Suppressor macrophage (primary cell): ENCODE measurements at regions not wholly inside any gene's neighbourhood (a gene's known extent, or its start where the extent isn't known, plus 50 kb on each side); places are given as distances from the start of the nearest gene placed in this dataset.

Experiments used
- DNase-seq, 4 experiments: peaks; one replicate each; pipeline ENCODE4 v3.0.0-alpha.2; 2020 to 2022

DNA sequence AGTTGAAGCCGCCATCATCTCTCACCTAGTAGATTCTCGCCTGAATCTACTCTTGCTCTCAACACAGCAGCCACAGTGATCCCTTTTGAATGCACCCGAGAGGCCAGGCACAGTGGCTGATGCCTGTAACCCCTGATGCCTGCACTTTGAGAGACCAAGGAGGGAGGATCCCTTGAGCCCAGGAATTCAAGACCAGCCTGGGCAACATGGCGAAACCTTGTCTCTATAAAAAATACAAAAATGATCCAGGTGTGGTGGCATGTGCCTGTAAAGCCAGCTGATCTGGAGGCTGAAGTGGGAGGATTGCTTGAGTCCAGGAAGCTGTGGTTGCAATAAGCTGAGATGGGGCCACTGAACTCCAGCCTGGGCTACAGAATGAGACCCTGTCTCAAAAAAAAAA lies 60.3 kb upstream of the EML4 start:
- DNase-seq = no peak

DNA sequence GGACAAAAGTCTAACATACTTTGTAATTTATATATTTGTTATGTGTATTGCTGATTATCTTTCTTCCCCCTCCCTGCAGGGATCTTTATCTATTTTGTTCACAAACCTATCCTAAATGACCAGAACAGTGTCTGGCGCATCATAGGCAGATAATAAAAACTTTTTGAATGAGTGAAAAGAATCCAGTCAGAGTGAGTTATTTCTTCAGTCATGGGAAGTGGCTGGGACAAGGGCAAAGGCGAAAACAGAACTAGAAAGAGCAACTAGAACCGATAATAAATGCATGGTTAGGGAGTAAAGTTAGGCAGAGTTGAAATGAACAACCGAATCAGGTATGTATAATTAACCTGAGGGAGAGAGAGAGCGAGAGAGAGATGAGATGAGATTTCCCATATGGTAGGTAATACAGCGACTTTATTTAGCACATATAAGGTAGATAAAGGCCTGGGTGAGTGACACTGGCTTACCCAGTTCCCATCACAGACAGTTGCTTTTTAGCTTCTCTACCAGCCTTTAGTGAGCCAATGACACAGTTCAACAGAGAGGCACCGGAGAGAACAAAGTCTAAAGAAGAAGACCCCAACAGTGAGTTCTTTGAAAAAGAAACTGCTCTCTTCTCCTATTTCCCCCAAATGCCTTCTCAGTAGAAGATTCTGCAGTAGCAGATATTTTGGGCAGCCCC lies 59.1 kb upstream of the EML4 start:
- DNase-seq = peak in 1 of 4 experiments; percentile 27

DNA sequence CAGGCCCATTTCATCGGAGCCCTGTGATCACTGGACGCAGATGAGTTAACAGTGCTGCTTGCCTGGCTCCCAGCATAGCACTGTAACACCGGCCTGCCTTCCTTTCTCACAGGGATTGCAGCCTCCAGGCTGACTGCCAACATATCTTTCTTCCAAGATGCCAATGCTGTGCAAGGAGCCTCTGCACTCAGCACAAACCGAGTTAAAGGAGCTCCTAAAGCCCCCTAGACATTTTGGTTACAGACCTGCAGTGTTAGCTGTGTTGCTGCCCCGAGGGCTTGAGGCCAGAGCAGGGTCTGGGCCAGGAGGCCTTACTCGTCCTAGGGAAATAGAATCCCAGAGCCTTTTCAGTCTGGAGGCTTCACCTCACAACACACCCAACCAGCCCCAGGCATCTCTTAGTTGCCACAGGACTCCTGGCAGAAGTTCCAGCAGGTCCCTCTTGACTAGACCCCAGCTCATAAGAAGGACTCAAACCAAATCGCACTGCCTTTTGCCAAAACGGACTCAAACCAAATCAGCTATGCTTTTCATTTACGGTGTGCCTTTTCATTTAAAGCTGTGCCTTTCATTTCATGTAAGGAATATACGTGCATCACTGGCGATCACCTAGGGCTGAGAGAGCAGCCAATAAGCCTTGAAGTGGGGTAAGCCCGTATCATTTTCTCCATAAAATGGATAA lies 58.4 kb upstream of the EML4 start:
- no peak for DNase-seq

DNA sequence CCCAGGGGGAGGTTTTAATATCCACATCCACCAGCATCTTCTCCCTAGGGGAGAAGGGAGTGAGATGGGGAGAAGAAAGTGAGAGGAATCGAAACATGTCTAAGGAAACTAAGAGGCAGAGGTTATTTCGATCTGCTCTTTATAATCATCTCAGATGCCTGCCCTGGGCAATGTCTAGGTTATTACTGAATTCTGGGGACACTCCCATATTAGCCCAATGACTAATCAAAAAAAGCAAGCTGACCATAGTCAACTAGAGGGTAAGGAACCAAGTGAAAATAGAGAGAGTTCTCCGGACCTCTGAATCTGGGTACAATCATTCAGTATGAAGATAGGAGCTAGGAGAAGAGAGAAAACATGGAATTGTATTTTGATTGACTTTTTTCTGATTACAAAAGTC lies 56.7 kb upstream of the EML4 start:
- no peak for DNase-seq

DNA sequence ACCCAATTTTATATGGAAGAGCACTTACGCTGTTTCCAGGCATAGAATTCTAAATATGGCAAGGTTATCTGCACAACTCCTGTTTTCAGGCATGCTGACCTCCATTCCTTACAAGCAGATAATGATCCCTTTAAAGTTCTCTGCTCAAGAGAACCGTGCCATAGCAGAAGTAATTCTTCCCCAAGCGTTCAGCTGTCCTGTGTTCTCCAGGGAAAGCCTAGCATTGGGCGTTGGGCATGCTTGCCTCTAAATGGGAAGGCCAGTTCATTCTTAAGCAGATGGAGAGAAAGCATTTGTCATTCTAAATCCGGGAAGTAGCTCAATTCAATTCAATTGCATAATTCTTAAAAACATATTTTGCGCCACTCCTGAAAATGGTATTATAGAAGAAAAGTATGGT lies 55.7 kb upstream of the EML4 start:
- DNase-seq = peak in 3 of 4 experiments; percentile 47 to 64 (median 58)

DNA sequence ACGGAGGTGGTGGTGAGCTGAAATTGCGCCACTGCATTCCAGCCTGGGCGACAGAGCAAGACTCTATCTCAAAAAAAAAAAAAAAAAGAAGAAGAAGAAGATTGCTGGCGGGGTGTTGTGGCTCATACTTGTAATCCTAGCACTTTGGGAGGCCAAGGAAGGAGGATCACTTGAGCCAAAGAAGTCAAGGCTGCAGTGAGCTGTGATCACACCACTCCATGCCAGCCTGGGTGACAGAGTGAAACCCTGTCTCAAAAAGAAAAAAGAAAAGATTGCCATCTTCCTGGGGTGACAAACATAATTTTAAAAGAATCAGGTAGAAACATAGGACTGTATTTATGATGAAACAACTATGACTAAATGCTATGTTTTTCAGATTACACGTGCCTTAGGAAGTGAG lies 55.1 kb upstream of the EML4 start:
- DNase-seq = peak in 1 of 4 experiments; percentile 41

DNA sequence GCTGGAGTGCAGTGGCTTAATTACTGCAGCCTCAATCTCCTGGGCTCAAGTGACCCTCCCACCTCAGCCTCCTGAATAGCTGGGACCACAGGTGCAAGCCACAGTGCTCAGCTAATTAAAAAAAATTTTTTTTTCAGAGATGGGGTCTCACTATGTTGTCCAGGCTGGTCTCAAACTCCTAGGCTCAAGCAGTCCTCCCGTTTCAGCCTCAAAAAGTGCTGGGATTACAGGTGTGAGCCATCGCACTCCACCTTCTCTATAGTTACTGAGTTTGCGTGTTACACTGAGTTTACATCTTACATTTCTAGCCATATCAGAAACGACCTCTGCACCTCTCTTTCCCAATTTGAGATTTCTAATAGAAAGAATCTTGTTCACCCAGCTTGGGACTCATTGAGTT lies 53.6 kb upstream of the EML4 start:
- no peak for DNase-seq

DNA sequence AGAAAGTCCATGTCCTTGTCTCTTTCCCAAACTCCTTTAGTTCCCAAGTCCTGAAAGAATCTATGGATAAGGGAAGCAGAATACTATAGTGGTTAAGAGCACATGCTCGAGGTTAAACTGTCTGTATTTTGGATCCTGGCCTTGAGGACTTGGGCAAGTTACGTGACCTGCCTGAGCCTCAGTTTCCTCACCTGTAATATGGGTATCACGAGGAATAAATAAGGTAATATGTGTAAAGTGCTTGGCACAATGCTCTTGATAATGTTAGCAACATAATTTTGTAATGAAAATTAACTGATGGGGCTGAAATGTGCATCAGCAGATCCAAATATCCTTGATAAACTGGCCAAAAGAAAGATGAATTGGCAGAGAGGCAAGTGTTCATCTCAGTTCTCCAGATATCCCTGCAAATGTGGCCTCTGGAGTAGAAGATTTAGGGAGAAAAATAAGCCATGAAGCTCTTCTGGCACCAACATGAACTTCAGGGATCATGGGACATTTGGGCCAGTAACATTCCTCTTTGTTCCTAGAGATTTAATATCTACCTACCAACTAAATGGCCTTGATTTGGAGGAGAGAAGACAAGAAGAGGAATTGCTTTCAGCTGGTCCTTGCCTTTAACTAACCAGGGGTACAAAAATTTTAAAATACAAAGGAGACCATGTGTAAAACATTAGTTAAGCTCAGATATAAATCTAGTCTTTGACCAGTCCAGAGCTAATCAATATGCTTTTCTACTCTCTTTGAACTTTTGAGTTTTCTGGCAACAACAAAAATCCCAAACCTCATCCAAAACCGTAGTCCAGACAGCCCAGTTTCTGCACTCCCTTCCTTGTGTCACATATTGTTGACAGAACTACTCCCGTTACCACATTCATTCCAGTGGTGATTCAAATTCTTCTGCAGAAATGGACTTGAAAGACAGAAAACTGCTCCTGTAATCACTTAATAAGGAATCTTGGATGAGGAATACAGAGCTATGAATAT lies 52.7 kb upstream of the EML4 start:
- DNase-seq = peak in 1 of 4 experiments; percentile 25

DNA sequence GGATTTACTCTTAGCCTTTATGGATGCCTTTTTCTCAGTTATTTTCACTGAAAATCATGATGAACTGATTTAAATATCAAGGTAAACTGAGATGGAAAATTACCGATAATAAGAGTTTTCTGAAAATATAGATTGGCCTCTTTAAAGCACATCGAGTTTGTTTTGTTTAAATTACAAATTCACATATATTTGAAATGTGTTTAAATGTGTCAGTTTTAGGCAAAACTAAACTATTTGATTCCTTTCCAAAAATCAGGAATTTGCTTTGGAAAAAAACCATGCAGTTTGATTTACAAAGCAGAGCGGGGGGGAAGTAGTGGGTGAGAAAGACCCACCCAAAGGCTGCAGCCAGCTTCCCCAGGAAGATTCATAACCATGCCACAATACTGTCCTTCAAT lies 52.0 kb upstream of the EML4 start:
- peak in 1 of 4 experiments; percentile 27 for DNase-seq

DNA sequence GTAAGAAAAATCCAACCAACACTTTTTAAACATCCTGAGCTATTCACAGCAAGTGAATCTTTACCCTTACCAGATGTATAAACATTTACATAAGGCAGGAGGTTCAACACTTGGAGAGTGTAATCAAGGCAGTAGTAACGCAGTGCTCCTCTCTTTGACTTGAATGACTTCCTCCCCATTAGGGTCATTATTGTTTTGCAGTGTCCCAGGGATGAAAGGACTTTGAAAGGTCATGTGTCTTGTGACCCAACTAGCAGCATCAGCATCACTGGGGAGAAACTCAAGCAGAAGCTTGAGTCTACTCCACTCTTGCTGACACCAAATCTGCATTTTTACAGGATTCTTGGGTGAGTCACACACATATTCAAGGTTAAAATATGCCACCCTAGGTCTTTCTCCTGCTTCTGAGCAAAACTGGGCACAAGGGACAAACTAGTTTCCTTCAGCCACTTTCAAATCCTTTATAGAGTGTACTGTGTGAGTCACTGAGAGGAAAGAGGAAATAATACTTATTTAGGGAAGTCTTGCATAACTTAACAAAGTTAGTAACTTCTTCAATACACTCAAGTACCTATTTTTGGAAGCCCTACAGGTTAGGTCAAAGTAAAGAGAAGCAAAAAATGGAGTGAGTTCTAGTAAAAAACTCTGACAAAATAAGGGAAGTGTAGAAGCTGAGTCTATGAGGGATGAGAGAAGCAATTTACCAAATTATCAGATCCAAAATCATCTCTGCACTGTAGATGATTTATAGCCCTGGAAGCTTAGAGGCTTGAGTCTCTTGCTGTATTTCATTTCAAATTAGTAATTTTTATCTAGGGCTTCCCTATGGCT lies 51.0 kb upstream of the EML4 start:
- DNase-seq = peak; percentile 83 to 98 (median 90)

DNA sequence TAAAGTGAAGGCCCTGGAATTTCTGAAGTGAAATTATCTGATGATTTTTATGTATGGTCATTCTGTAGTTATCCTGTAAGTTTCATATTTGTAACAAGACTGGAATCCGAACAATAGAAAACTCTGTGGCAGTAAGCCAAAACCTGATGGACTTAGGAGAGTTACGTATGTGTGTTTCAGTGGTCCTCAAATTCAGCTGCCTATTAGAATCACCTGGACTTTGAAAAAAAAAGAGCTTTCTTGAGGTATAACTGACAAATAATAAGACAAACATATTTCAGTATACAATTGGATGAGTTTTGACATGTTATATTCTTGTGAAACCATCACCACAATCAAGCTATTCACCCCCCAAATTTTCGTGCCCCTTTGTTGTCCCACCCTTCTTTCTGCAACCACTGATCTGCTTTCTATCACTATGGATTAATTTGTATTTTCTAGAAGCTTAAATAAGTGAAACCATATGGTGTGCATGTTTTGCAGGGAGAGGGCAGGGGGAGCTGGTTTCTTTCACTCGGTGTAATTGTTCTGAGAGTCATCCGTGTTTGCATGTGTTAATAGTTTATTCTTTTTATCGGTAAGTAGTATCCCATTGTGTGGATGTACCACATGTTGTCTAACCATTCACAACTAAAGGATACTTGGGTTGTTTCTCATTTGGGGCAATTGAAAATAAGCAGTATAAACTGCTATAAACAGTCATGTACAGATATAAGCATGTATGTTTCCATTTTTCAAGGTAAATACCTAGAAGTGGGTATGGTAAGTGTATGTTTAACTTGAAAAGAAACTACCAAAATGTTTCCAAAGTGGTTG lies 50.2 kb upstream of the EML4 start:
- no peak for DNase-seq
